K562 (cell line): ENCODE measurements at regions not wholly inside any gene's neighbourhood (a gene's known extent, or its start where the extent isn't known, plus 50 kb on each side); places are given as distances from the start of the nearest gene placed in this dataset.

ENCODE experiments used
- ATAC-seq: fragments of 200-7000 bp; cut with Tn5 transposase; 3 replicates; pipeline ENCODE4 v1.9.1; 2020; ENCODE audit warnings: moderate library complexity
- BruUV-seq: library from RNA; stranded (reverse); fragments of 400-500 nt; replicated peaks from 2 replicates; lab custom pipeline; 2021; lab: Mats Ljungman, UMichigan
- CTCF ChIA-PET: fragments of 300-600 bp; formaldehyde crosslinking; extraction: SDS; loops from one replicate; lab custom pipeline; 2021; ENCODE audit warnings: low intra/inter-chr PET ratio; lab: Yijun Ruan, JAX
- POLR2A ChIA-PET: fragments of 300-600, 350-650 bp; sonication (Branson Sonifier 250); formaldehyde crosslinking; extraction: SDS; loops from one replicate; lab custom pipeline; 2021; ENCODE audit warnings: antibody characterized with exemption, inconsistent platforms; lab: Yijun Ruan, JAX
- DNase-seq, 4 experiments: peaks; one replicate each; pipeline versions ENCODE4 v3.0.0 to v3.0.0-alpha.2; 2011 to 2018; ENCODE audit warnings: low spot score in 3 of 4, mixed read lengths in 3 of 4; ENCODE audit errors: extremely low read depth in 1 of 4
- FAIRE-seq: peaks from 2 replicates; lab custom pipeline; 2011; peaks lifted over from hg19 to GRCh38; lab: Jason Lieb, UNC
- H2AFZ ChIP-seq: 2 replicates; pipeline ENCODE4 v1.6.0; 2011; ENCODE audit warnings: low read depth, low read length, control low read depth, inconsistent platforms
- H3K27ac ChIP-seq: fragments of 200-600 bp; 3 replicates; pipeline ENCODE4 v1.8.0; 2011; ENCODE audit warnings: low read depth, mild to moderate bottlenecking, control low read depth, inconsistent platforms, low read length, moderate library complexity, mixed read lengths; ENCODE audit errors: extremely low read depth
- H3K27me3 ChIP-seq, 2 experiments: fragments of 300-600 bp in 1 of 2; 2 replicates in 1 of 2; 3 replicates in 1 of 2; pipeline versions ENCODE4 v1.6.0 to v1.8.0; 2011; ENCODE audit warnings: inconsistent platforms in 2 of 2, low read length in 2 of 2, mild to moderate bottlenecking in 1 of 2, mixed read lengths in 1 of 2, moderate library complexity in 1 of 2; ENCODE audit not compliant: control insufficient read depth in 2 of 2, insufficient read depth in 2 of 2
- H3K36me3 ChIP-seq: fragments of 300-600 bp; 3 replicates; pipeline ENCODE4 v1.8.0; 2011; ENCODE audit warnings: mild to moderate bottlenecking, low read length, inconsistent platforms; ENCODE audit not compliant: control insufficient read depth, insufficient read depth
- H3K4me1 ChIP-seq, 2 experiments: fragments of 200-600 bp in 1 of 2; replicated peaks in 1 of 2; 2 replicates in 1 of 2; 3 replicates in 1 of 2; pipeline versions ENCODE4 v1.5.1 to v1.8.0; 2011; ENCODE audit warnings: inconsistent platforms in 2 of 2, low read length in 2 of 2, mild to moderate bottlenecking in 1 of 2, mixed read lengths in 1 of 2, moderate library complexity in 1 of 2; ENCODE audit not compliant: control insufficient read depth in 2 of 2, insufficient read depth in 2 of 2
- H3K4me2 ChIP-seq: 2 replicates; pipeline ENCODE4 v1.6.1; 2011; ENCODE audit warnings: low read length, control low read depth, inconsistent platforms, mixed read lengths; ENCODE audit not compliant: insufficient read depth
- H3K4me3 ChIP-seq: fragments of 200-600 bp; sonication (generic), shearing (Covaris generic); 2 replicates; pipeline ENCODE4 v1.5.1; 2016; ENCODE audit warnings: control low read depth, inconsistent platforms
- H3K79me2 ChIP-seq: fragments of 200-600 bp; 3 replicates; pipeline ENCODE4 v1.8.0; 2011; ENCODE audit warnings: low read length, inconsistent platforms; ENCODE audit not compliant: control insufficient read depth, insufficient read depth
- H3K9ac ChIP-seq, 2 experiments: 2 replicates each; pipeline versions ENCODE4 v1.6.0 to v1.6.1; 2011; ENCODE audit warnings: low read depth in 2 of 2, low read length in 2 of 2, control low read depth in 1 of 2, inconsistent platforms in 1 of 2, mild to moderate bottlenecking in 1 of 2, mixed read lengths in 1 of 2; ENCODE audit not compliant: insufficient read depth in 1 of 2
- H3K9me1 ChIP-seq: one replicate; pipeline ENCODE4 v1.6.0; 2011; ENCODE audit warnings: inconsistent platforms, mild to moderate bottlenecking, low read length, moderate library complexity; ENCODE audit not compliant: control insufficient read depth, insufficient read depth
- H3K9me3 ChIP-seq: replicated peaks from 2 replicates; pipeline ENCODE4 v1.5.1; 2011; ENCODE audit warnings: low read depth, low read length, inconsistent platforms; ENCODE audit not compliant: control insufficient read depth, insufficient read depth
- H4K20me1 ChIP-seq: replicated peaks from 2 replicates; pipeline ENCODE4 v1.6.1; 2011; ENCODE audit warnings: low read length, inconsistent platforms, mixed read lengths; ENCODE audit not compliant: control insufficient read depth, insufficient read depth
- ATF3 ChIP-seq, 2 experiments: fragments of 450-650 bp in 1 of 2; sonication (generic) in 1 of 2; formaldehyde crosslinking in 1 of 2; IDR thresholded peaks in 1 of 2; conservative IDR thresholded peaks in 1 of 2; 2 replicates each; pipeline versions ENCODE4 v1.6.1 to v1.8.1; 2016 to 2023; ENCODE audit warnings: mild to moderate bottlenecking in 2 of 2, moderate library complexity in 2 of 2, inconsistent platforms in 1 of 2, missing genetic modification reagents in 1 of 2
- ESRRA ChIP-seq: fragments of 450-650 bp; IDR thresholded peaks from 2 replicates; pipeline ENCODE4 v1.6.1; 2014; ENCODE audit warnings: low read depth, mild to moderate bottlenecking, moderate library complexity, borderline replicate concordance
- EWSR1 ChIP-seq: fragments of 450-650 bp; IDR thresholded peaks from 2 replicates; pipeline ENCODE4 v1.6.1; 2018; ENCODE audit warnings: borderline replicate concordance, mild to moderate bottlenecking, low read depth, moderate library complexity; ENCODE audit not compliant: partially characterized antibody
- FOXA3 ChIP-seq, 2 experiments: fragments of 450-650 bp in 1 of 2; sonication (generic) in 1 of 2; formaldehyde crosslinking; IDR thresholded peaks in 1 of 2; conservative IDR thresholded peaks in 1 of 2; 2 replicates each; pipeline versions ENCODE4 v1.4.0 to v1.8.0; 2020 to 2022; ENCODE audit warnings: mild to moderate bottlenecking in 2 of 2, missing genetic modification reagents in 1 of 2
- FOXJ2 ChIP-seq: fragments of 200-800 bp; sonication (Bioruptor generic); IDR thresholded peaks from 2 replicates; pipeline ENCODE4 v1.6.1; 2016; ENCODE audit warnings: missing genetic modification characterization, missing compliant biosample characterization
- FOXK1 ChIP-seq: sonication (generic); formaldehyde crosslinking; IDR thresholded peaks from 2 replicates; pipeline ENCODE4 v1.8.0; 2022; ENCODE audit warnings: missing genetic modification reagents, mild to moderate bottlenecking, borderline replicate concordance
- MAFK ChIP-seq: IDR thresholded peaks from 2 replicates; pipeline ENCODE4 v1.6.1; 2011; ENCODE audit warnings: low read length, improper control_type of control experiment
- MEF2D ChIP-seq: conservative IDR thresholded peaks from 2 replicates; pipeline ENCODE4 v1.6.1; 2016; ENCODE audit warnings: low read depth, missing genetic modification characterization, missing compliant biosample characterization
- MTA1 ChIP-seq: fragments of 450-650 bp; IDR thresholded peaks from 2 replicates; pipeline ENCODE4 v1.6.1; 2017; ENCODE audit warnings: borderline replicate concordance
- MXD1 ChIP-seq: fragments of 250-450 bp; sonication (Bioruptor Pico); IDR thresholded peaks from 2 replicates; pipeline ENCODE4 v1.8.0; 2021; ENCODE audit warnings: borderline replicate concordance, mild to moderate bottlenecking, moderate library complexity; ENCODE audit not compliant: poor library complexity, severe bottlenecking
- U2AF1 ChIP-seq: fragments of 200-400 bp; formaldehyde crosslinking; optimal IDR thresholded peaks from 2 replicates; pipeline ENCODE3; 2017; ENCODE audit warnings: mild to moderate bottlenecking, low read depth, low read length, moderate library complexity
- USF2 ChIP-seq: sonication (generic); formaldehyde crosslinking; IDR thresholded peaks from 2 replicates; pipeline ENCODE4 v1.5.0; 2020; ENCODE audit warnings: missing genetic modification reagents
- ZBED1 ChIP-seq: IDR thresholded peaks from 2 replicates; pipeline ENCODE4 v1.6.1; 2014
- ZNF316 ChIP-seq: fragments of 450-650 bp; IDR thresholded peaks from 2 replicates; pipeline ENCODE4 v1.6.1; 2016
- ZNF583 ChIP-seq: fragments of 250-450 bp; sonication (Bioruptor Pico); IDR thresholded peaks from 2 replicates; pipeline ENCODE4 v1.4.0; 2020
- ZNF79 ChIP-seq: fragments of 250-450 bp; sonication (Bioruptor Pico); IDR thresholded peaks from 2 replicates; pipeline ENCODE4 v1.4.0; 2020; ENCODE audit warnings: low read depth, mild to moderate bottlenecking, moderate library complexity
- WGBS: fragments of 100-300 bp; shearing (Covaris generic); methylation state at CpG from one replicate; pipeline ENCODE4 v1.1.6; 2016; ENCODE audit warnings: low coverage, mixed read lengths; ENCODE audit not compliant: insufficient coverage; ENCODE audit errors: missing lambda C conversion rate; 5-methylcytosine and 5-hydroxymethylcytosine counted together
- in situ Hi-C: fragments of 300-500 bp; cut with MboI; formaldehyde crosslinking; loops from 4 replicates; pipeline ENCODE4 v1.15.0; 2018; ENCODE audit warnings: inconsistent platforms, mixed read lengths
- intact Hi-C: fragments of 100-400 bp; cut with micrococcal nuclease; formaldehyde crosslinking; loops from 2 replicates; pipeline ENCODE4 v1.14.2; 2022

- Histone ChIP-seq H3K9ac (no peak overlapping the region), H3K9me3 (no peaks in the 10 kb centered on the region), H3K27me3 (no peaks in the 10 kb centered on the region), H3K79me2 (no peaks in the 10 kb centered on the region), H3K4me2 (no peak overlapping the region), H3K4me3 (no peak overlapping the region), H3K4me1 (no peaks in the 10 kb centered on the region), H3K9me1 (no peaks in the 10 kb centered on the region), H3K36me3 (no peaks in the 10 kb centered on the region), H4K20me1 (no peaks in the 10 kb centered on the region), H2AFZ (no peak overlapping the region), H3K27ac (no peak overlapping the region)
- ChIA-PET POLR2A (no interaction called here), CTCF (no interaction called here)
- 4% methylated on average over 3 of the region's 3 CpGs for WGBS
- BruUV-seq, result no TSS peak
- no peak for TF ChIP-seq ZNF79 (CRISPR knock-in tag)
- TF ChIP-seq MXD1, result no peak
- TF ChIP-seq U2AF1, result no peak
- no peak for TF ChIP-seq FOXA3 (CRISPR knock-in tag; conservative IDR thresholded peaks at IDR 0.05 in 1 of 2, IDR thresholded peaks at IDR 0.05 in 1 of 2)
- TF ChIP-seq ZNF316, result no peak
- no peak for TF ChIP-seq USF2 (CRISPR knock-in tag)
- no peak for TF ChIP-seq ESRRA
- TF ChIP-seq EWSR1, result no peak
- TF ChIP-seq ZNF583 (CRISPR knock-in tag), result no peak
- TF ChIP-seq MEF2D (tag), result no peak
- no peak for TF ChIP-seq FOXK1 (CRISPR knock-in tag)
- TF ChIP-seq ZBED1, result no peak
- no peak for TF ChIP-seq ATF3 (IDR thresholded peaks at IDR 0.05)
- no peak for TF ChIP-seq ATF3 (CRISPR knock-in tag; conservative IDR thresholded peaks at IDR 0.05)
- TF ChIP-seq MTA1, result no peak
- no peak for TF ChIP-seq FOXJ2
- TF ChIP-seq MAFK, result no peak
- intact Hi-C loops, result no loop called here
- ATAC-seq (no peak), DNase-seq (no peak), FAIRE-seq (no peak)
- in situ Hi-C loops, result no loop called here
These were observed 349.3 kb upstream of the SLC14A2 start for GRCh38 chr18:45266023-45266422.
